ENCODE measurements at regions not wholly inside any gene's neighbourhood (a gene's known extent, or its start where the extent isn't known, plus 50 kb on each side); places are given as distances from the start of the nearest gene placed in this dataset.

DNA sequence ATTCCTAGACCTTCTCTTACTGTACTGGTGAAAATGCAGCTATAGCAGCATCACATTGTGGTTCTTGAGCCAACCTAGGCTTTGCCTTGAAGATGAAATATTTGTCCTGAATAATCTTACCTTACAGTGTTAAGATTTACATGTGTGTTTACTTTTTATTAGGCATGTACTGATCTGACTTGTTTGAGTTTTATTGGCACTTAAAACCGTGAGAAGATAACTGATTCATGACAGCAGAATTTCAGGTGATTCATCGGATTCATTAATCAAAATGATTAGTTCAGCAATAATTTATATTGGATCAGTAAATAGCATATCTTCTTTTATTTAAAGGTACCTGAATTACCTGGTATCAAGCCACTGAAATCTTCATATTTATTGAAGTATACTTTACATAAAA lies 296.3 kb downstream of the KLF5 start:
- no peaks in the 10 kb centered on the region for H4K20me1 ChIP-seq (ENCODE audit: insufficient read depth, low read length)
- no peaks in the 10 kb centered on the region for H3K4me1 ChIP-seq (ENCODE audit: insufficient read depth, low read length, severe bottlenecking)
- no peak overlapping the region for H3K27ac ChIP-seq (ENCODE audit: low read depth, low read length, poor library complexity, severe bottlenecking)
- H3K36me3 ChIP-seq (ENCODE audit: insufficient read depth, low read length), result no peaks in the 10 kb centered on the region
- no peak overlapping the region for H2AFZ ChIP-seq (ENCODE audit: low read length)
- no peaks in the 10 kb centered on the region for H3K9me3 ChIP-seq (ENCODE audit: low read length)
- TF ChIP-seq, protein P1, sequence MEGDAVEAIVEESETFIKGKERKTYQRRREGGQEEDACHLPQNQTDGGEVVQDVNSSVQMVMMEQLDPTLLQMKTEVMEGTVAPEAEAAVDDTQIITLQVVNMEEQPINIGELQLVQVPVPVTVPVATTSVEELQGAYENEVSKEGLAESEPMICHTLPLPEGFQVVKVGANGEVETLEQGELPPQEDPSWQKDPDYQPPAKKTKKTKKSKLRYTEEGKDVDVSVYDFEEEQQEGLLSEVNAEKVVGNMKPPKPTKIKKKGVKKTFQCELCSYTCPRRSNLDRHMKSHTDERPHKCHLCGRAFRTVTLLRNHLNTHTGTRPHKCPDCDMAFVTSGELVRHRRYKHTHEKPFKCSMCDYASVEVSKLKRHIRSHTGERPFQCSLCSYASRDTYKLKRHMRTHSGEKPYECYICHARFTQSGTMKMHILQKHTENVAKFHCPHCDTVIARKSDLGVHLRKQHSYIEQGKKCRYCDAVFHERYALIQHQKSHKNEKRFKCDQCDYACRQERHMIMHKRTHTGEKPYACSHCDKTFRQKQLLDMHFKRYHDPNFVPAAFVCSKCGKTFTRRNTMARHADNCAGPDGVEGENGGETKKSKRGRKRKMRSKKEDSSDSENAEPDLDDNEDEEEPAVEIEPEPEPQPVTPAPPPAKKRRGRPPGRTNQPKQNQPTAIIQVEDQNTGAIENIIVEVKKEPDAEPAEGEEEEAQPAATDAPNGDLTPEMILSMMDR (IDR thresholded peaks at IDR 0.05; ENCODE audit: low read length), result no peak
- H3K9ac ChIP-seq (ENCODE audit: low read length), result no peak overlapping the region
- H3K9me2 ChIP-seq (ENCODE audit: low read depth, low read length), result no peaks in the 10 kb centered on the region
- H3K27me3 ChIP-seq (ENCODE audit: insufficient read depth, low read length), result no peaks in the 10 kb centered on the region
- no peaks in the 10 kb centered on the region for H3K79me2 ChIP-seq (ENCODE audit: insufficient read depth, low read length)
- no peak overlapping the region for H3K4me2 ChIP-seq (ENCODE audit: low read length)
- H3F3A ChIP-seq (ENCODE audit: insufficient read depth, low read length), result no peaks in the 10 kb centered on the region
- H3K4me3 ChIP-seq (ENCODE audit: low read depth, low read length, poor library complexity, severe bottlenecking), result no peak overlapping the region

DNA sequence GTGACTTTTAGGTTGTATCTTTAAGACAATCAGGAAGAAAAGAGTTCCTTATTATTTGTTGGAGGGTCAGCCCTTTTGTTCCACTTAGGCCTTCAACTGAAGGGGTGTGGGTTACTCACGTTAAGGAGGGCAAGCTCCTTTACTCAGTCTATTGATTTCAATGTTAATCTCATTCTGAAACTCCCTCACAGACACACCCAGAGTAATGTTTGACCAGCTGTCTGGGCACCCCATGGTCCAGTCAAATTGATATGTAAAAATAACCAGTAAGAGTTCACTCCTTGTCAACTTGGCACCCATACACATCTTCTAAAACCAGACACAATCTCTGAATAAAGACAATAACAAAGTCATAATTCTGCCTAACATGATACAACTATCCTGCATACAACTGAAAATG lies 292.9 kb downstream of the KLF5 start:
- Histone ChIP-seq H3K4me1 (ENCODE audit: insufficient read depth, low read length, severe bottlenecking) (no peaks in the 10 kb centered on the region), H3K9me2 (ENCODE audit: low read depth, low read length) (no peaks in the 10 kb centered on the region), H4K20me1 (ENCODE audit: insufficient read depth, low read length) (no peaks in the 10 kb centered on the region), H3K27ac (ENCODE audit: low read depth, low read length, poor library complexity, severe bottlenecking) (no peak overlapping the region), H3K79me2 (ENCODE audit: insufficient read depth, low read length) (no peaks in the 10 kb centered on the region), H3K9me3 (ENCODE audit: low read length) (no peaks in the 10 kb centered on the region), H2AFZ (ENCODE audit: low read length) (no peak overlapping the region), H3K27me3 (ENCODE audit: insufficient read depth, low read length) (no peaks in the 10 kb centered on the region), H3K4me3 (ENCODE audit: low read depth, low read length, poor library complexity, severe bottlenecking) (no peak overlapping the region), H3K4me2 (ENCODE audit: low read length) (no peak overlapping the region), H3K9ac (ENCODE audit: low read length) (no peak overlapping the region), H3K36me3 (ENCODE audit: insufficient read depth, low read length) (no peaks in the 10 kb centered on the region), H3F3A (ENCODE audit: insufficient read depth, low read length) (no peaks in the 10 kb centered on the region)
- TF ChIP-seq, protein P1 (IDR thresholded peaks at IDR 0.05; ENCODE audit: low read length), result no peak
- no peak for TF ChIP-seq EZH2 (IDR thresholded peaks at IDR 0.05; ENCODE audit: borderline replicate concordance, low read length)

DNA sequence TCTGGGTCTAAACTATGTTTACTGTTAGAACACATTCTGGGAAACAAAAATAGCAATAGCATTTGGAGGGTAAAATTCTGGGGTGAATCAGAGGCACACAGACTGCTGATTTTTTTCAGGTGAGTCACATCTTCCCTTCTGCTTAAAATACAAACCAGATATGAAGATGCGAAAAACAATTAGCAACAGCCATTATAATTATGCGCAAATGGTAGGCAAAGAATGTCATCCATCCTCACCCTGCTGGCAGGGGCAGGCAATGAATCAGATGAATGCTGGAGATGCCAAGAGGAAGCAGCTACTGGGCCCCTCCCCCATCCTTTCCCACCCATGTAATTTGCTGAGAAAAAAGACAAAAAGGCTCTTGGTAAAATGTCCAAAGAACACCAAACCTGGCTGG lies 282.9 kb downstream of the KLF5 start:
- Histone ChIP-seq H4K20me1 (ENCODE audit: insufficient read depth, low read length) (no peaks in the 10 kb centered on the region), H3K4me2 (ENCODE audit: low read length) (no peak overlapping the region), H3K9ac (ENCODE audit: low read length) (no peak overlapping the region), H3K36me3 (ENCODE audit: insufficient read depth, low read length) (no peaks in the 10 kb centered on the region), H3K9me2 (ENCODE audit: low read depth, low read length) (no peaks in the 10 kb centered on the region), H3K27ac (ENCODE audit: low read depth, low read length, poor library complexity, severe bottlenecking) (no peak overlapping the region), H3K4me3 (ENCODE audit: low read depth, low read length, poor library complexity, severe bottlenecking) (no peak overlapping the region), H2AFZ (ENCODE audit: low read length) (no peak overlapping the region), H3F3A (ENCODE audit: insufficient read depth, low read length) (no peaks in the 10 kb centered on the region), H3K27me3 (ENCODE audit: insufficient read depth, low read length) (no peaks in the 10 kb centered on the region), H3K9me3 (ENCODE audit: low read length) (no peaks in the 10 kb centered on the region), H3K4me1 (ENCODE audit: insufficient read depth, low read length, severe bottlenecking) (no peaks in the 10 kb centered on the region), H3K79me2 (ENCODE audit: insufficient read depth, low read length) (no peaks in the 10 kb centered on the region)
- TF ChIP-seq, protein P1 (IDR thresholded peaks at IDR 0.05; ENCODE audit: low read length), result no peak
- no peak for TF ChIP-seq EZH2 (IDR thresholded peaks at IDR 0.05; ENCODE audit: borderline replicate concordance, low read length)
